ENCODE measurements at regions not wholly inside any gene's neighbourhood (a gene's known extent, or its start where the extent isn't known, plus 50 kb on each side); places are given as distances from the start of the nearest gene placed in this dataset.

- TF ChIP-seq POLR2A (IDR thresholded peaks at IDR 0.05) (no peak), POLR2AphosphoS5 (IDR thresholded peaks at IDR 0.05) (no peak), CTCF (IDR thresholded peaks at IDR 0.05) (no peak), EP300 (IDR thresholded peaks at IDR 0.05) (no peak)
Measured at GRCh38 chr15:39232512-39232911, 348.4 kb upstream of the THBS1 start.
